Stimulated activated CD8-positive, alpha-beta memory T cell treated with anti-CD3 and anti-CD28 coated beads, Interleukin-15, amount 100 ng/mL, for 4 hours (primary cell): ENCODE measurements at regions not wholly inside any gene's neighbourhood (a gene's known extent, or its start where the extent isn't known, plus 50 kb on each side); places are given as distances from the start of the nearest gene placed in this dataset.

ENCODE experiments used
- DNase-seq, 2 donors: peaks; one replicate each; pipeline ENCODE4 v3.0.0-alpha.2; 2020; ENCODE audit warnings: low read depth in 2 of 2

GRCh38 chr22:44613196-44613595 is 88.8 kb upstream of the PRR5 start:
- DNase-seq = no peak

GRCh38 chr22:44611880-44612496 is 90.0 kb upstream of the PRR5 start:
- DNase-seq = no peak

- DNase-seq = no peak
These were observed 91.9 kb upstream of the PRR5 start for GRCh38 chr22:44610071-44610470.

GRCh38 chr22:44609400-44609988 is 92.5 kb upstream of the PRR5 start:
- DNase-seq = no peak

- no peak for DNase-seq
These were observed 93.2 kb upstream of the PRR5 start for GRCh38 chr22:44608597-44609399.

GRCh38 chr22:44606126-44606525 is 95.9 kb upstream of the PRR5 start:
- DNase-seq = no peak

- no peak for DNase-seq
These were observed 96.5 kb upstream of the PRR5 start for GRCh38 chr22:44605486-44605885.

GRCh38 chr22:44604991-44605390 is 97.0 kb upstream of the PRR5 start:
- DNase-seq = no peak

GRCh38 chr22:44604455-44604854 is 97.5 kb upstream of the PRR5 start:
- DNase-seq = no peak

- no peak for DNase-seq
These were observed 98.2 kb upstream of the PRR5 start for GRCh38 chr22:44603767-44604166.

- DNase-seq = no peak
These were observed 100.3 kb upstream of the PRR5 start for GRCh38 chr22:44601725-44602124.

- no peak for DNase-seq
These were observed 100.8 kb upstream of the PRR5 start for GRCh38 chr22:44601189-44601588.

- no peak for DNase-seq
These were observed 101.7 kb upstream of the PRR5 start for GRCh38 chr22:44600207-44600785.

GRCh38 chr22:44599500-44600140 is 101.6 kb upstream of the RTL6 start:
- no peak for DNase-seq

- DNase-seq = no peak
These were observed 101.1 kb upstream of the RTL6 start for GRCh38 chr22:44599084-44599483.

GRCh38 chr22:44597616-44598015 is 99.6 kb upstream of the RTL6 start:
- DNase-seq = no peak

- DNase-seq = no peak
These were observed 98.5 kb upstream of the RTL6 start for GRCh38 chr22:44596396-44597125.

GRCh38 chr22:44595841-44596341 is 97.9 kb upstream of the RTL6 start:
- DNase-seq = no peak

- DNase-seq = no peak
These were observed 96.9 kb upstream of the RTL6 start for GRCh38 chr22:44594951-44595350.

- DNase-seq = no peak
These were observed 94.8 kb upstream of the RTL6 start for GRCh38 chr22:44592824-44593148.

- DNase-seq = no peak
These were observed 94.2 kb upstream of the RTL6 start for GRCh38 chr22:44592126-44592823.
